ENCODE measurements at regions not wholly inside any gene's neighbourhood (a gene's known extent, or its start where the extent isn't known, plus 50 kb on each side); places are given as distances from the start of the nearest gene placed in this dataset.

DNA sequence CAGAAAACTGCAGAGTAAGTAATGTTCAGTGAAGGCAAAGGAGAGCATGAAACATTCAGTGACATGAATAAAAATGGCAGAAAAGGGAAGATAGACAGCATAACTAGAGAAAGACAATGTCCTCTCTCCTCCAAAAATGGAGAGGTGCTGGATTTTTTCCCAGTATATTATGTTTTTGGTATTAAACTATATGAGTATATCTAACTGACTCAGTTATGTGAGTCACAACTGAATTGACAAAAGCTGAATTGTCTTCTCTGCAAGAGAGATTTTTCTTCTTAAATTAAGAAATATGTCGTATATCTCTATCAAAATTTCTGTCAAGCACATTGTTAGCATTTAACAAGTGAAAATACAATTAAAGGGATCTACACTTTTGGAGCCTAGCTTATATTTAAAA, 375.1 kb downstream of the CHSY3 start:
- Histone ChIP-seq H3K9ac (ENCODE audit: low read length) (no peak overlapping the region), H3K4me3 (ENCODE audit: low read length) (no peak overlapping the region), H3K27me3 (ENCODE audit: control insufficient read depth, insufficient read depth, low read length) (no peaks in the 10 kb centered on the region)

DNA sequence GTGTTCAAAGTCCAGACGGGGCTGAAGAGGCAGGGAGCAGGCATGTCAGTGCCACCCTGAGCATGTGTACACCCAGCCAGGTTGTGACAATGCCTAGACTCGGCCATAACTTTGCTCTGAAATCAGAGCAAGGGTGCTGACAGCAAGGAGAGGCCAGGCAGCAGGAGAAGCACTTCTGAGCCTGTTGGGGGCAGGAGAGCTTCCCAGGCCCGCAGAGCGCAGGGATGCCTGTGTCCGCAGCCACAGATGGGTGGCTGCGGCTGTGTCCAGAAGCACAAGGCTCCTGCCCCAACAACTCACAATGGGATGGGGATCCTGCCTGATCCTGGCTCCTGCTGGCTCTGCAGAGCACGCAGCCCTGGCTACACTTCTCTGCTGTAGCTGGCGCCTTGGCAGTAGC, 373.9 kb downstream of the CHSY3 start:
- Histone ChIP-seq H3K27me3 (ENCODE audit: control insufficient read depth, insufficient read depth, low read length) (no peaks in the 10 kb centered on the region), H3K36me3 (ENCODE audit: control insufficient read depth, insufficient read depth, low read length) (no peaks in the 10 kb centered on the region), H3K9me3 (ENCODE audit: control insufficient read depth, low read length) (no peaks in the 10 kb centered on the region), H3K4me3 (ENCODE audit: low read length) (no peak overlapping the region), H3K9ac (ENCODE audit: low read length) (no peak overlapping the region), H3K4me1 (ENCODE audit: control insufficient read depth, insufficient read depth, low read length) (no peaks in the 10 kb centered on the region)

More for the DNA sequence above, 375.1 kb downstream of the CHSY3 start:
- Histone ChIP-seq H3K9me3 (ENCODE audit: control insufficient read depth, low read length) (no peaks in the 10 kb centered on the region), H3K36me3 (ENCODE audit: control insufficient read depth, insufficient read depth, low read length) (no peaks in the 10 kb centered on the region), H3K4me1 (ENCODE audit: control insufficient read depth, insufficient read depth, low read length) (no peaks in the 10 kb centered on the region)

DNA sequence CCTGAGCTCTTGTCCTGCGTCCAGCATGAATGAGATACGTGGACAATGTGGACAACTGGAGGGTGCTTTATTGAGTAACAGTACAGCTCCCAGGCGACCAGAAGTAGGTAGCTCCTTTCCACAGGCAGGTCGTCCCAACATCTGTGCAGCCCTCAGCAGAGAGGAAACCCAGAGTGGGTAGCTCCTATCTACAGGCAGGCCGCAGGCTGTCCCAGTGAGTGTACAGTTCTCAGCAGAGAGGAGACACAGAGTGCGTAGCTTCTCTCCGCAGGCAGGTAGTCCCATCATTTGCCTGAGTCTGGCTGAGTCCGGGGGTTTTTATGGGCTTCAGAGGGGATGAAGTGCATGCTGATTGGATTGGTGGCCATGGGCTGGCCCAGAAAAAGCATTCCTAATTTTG, 373.3 kb downstream of the CHSY3 start:
- Histone ChIP-seq H3K4me1 (ENCODE audit: control insufficient read depth, insufficient read depth, low read length) (no peaks in the 10 kb centered on the region), H3K9ac (ENCODE audit: low read length) (no peak overlapping the region), H3K4me3 (ENCODE audit: low read length) (no peak overlapping the region), H3K27me3 (ENCODE audit: control insufficient read depth, insufficient read depth, low read length) (no peaks in the 10 kb centered on the region), H3K36me3 (ENCODE audit: control insufficient read depth, insufficient read depth, low read length) (no peaks in the 10 kb centered on the region), H3K9me3 (ENCODE audit: control insufficient read depth, low read length) (no peaks in the 10 kb centered on the region)

DNA sequence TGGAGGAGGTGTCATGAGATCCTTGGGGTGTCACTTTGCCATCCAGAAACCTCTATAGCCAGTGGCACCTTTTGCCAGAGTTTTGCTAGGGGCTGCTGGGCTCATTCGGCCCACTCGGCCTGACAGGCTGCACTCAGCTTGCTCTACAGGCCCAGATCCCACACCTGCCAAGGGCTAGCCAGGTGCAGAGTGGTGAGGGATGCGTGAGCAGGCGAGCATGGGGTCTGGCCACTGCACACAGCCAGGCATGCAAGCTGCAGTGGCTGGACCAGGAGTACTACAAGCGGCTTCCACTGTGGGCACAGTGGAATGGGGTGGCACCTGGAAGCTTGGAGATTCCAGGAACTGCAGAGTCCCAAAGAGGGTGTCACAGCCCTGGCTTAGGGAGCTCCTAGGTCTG, 372.7 kb downstream of the CHSY3 start:
- H3K4me1 ChIP-seq (ENCODE audit: control insufficient read depth, insufficient read depth, low read length), result no peaks in the 10 kb centered on the region
- no peak overlapping the region for H3K4me3 ChIP-seq (ENCODE audit: low read length)
- no peaks in the 10 kb centered on the region for H3K36me3 ChIP-seq (ENCODE audit: control insufficient read depth, insufficient read depth, low read length)
- no peaks in the 10 kb centered on the region for H3K9me3 ChIP-seq (ENCODE audit: control insufficient read depth, low read length)
- H3K27me3 ChIP-seq (ENCODE audit: control insufficient read depth, insufficient read depth, low read length), result no peaks in the 10 kb centered on the region
- no peak overlapping the region for H3K9ac ChIP-seq (ENCODE audit: low read length)

DNA sequence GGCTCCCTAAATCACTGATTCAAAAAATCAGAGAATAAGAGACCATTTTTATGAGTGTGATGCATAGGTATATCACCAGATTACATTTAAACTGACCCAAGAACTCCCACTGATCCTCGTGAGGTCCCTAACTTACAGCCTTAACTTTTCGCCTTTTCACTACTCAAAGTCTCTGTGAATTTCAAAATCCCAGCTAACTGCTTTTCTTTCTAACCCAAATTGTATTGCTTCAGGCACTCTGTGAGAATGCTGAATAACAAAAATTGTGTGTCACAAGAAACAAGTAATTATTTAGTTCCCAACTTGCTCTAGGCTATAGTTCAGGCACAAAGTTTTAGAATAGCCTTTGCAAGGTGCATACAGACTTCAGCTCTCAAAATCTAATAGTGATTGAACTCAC, 368.6 kb downstream of the CHSY3 start:
- no peaks in the 10 kb centered on the region for H3K27me3 ChIP-seq (ENCODE audit: control insufficient read depth, insufficient read depth, low read length)
- H3K9ac ChIP-seq (ENCODE audit: low read length), result no peak overlapping the region
- no peaks in the 10 kb centered on the region for H3K36me3 ChIP-seq (ENCODE audit: control insufficient read depth, insufficient read depth, low read length)
- H3K4me1 ChIP-seq (ENCODE audit: control insufficient read depth, insufficient read depth, low read length), result no peaks in the 10 kb centered on the region
- H3K9me3 ChIP-seq (ENCODE audit: control insufficient read depth, low read length), result no peaks in the 10 kb centered on the region
- H3K4me3 ChIP-seq (ENCODE audit: low read length), result no peak overlapping the region

DNA sequence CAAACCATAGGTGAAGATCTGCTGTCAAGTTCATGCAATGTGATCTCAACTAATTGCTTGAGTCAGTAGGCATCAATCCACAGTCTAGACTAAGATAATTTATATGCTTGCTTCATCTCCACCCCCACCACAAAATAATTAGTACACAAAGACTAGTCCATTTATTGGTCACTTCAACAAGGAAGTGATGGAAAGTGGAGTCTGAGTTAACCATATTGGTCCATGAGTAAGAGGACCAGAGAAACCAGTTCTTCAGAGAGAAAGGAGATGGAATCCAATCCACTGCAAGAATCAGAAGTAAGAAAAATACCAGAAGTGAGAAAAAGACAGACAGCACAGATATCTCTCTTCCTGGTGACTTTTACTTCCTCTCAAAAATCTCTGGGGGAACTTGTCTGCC, 366.5 kb downstream of the CHSY3 start:
- no peak overlapping the region for H3K9ac ChIP-seq (ENCODE audit: low read length)
- H3K27me3 ChIP-seq (ENCODE audit: control insufficient read depth, insufficient read depth, low read length), result no peaks in the 10 kb centered on the region
- H3K4me1 ChIP-seq (ENCODE audit: control insufficient read depth, insufficient read depth, low read length), result no peaks in the 10 kb centered on the region
- no peak overlapping the region for H3K4me3 ChIP-seq (ENCODE audit: low read length)
- H3K36me3 ChIP-seq (ENCODE audit: control insufficient read depth, insufficient read depth, low read length), result no peaks in the 10 kb centered on the region
- no peaks in the 10 kb centered on the region for H3K9me3 ChIP-seq (ENCODE audit: control insufficient read depth, low read length)

DNA sequence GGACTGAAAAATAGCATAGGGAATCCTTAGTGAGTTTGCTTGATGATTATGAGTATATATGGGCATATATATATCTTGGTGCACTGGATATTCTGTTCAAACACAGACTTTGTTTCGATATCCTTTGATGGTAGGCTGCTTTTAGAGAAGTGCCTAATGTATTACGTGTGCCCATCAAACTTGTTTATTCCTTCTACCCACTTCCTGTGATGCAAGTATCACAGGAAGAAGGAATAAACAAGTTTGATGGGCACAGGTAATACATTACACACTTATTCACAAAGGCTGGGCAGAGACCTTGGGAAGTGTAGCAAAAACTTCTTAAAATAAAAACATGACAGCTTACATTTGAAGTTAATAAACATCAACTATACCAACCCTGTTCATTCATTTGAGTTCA, 364.2 kb downstream of the CHSY3 start:
- H3K36me3 ChIP-seq (ENCODE audit: control insufficient read depth, insufficient read depth, low read length), result no peaks in the 10 kb centered on the region
- no peaks in the 10 kb centered on the region for H3K4me1 ChIP-seq (ENCODE audit: control insufficient read depth, insufficient read depth, low read length)
- no peaks in the 10 kb centered on the region for H3K9me3 ChIP-seq (ENCODE audit: control insufficient read depth, low read length)
- H3K27me3 ChIP-seq (ENCODE audit: control insufficient read depth, insufficient read depth, low read length), result no peaks in the 10 kb centered on the region
- H3K4me3 ChIP-seq (ENCODE audit: low read length), result no peak overlapping the region
- H3K9ac ChIP-seq (ENCODE audit: low read length), result no peak overlapping the region

DNA sequence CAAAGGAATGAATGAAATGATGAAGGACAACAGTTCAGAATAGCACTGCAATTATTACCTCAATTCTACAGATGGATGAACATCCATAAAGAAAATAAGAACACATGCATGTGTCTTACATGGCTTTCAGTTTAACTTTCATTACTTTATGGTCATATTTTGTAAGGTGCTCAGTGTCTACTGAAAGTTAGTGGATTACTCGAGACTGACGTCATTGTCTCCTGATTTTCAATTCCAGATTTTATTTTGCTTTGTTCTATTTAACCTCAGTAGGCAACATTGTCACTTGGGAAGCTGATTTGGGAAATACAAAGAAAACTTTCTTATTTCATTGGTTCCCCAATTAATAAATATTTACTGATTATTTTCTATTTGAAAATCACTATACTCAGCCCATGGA, 363.7 kb downstream of the CHSY3 start:
- no peaks in the 10 kb centered on the region for H3K9me3 ChIP-seq (ENCODE audit: control insufficient read depth, low read length)
- H3K4me3 ChIP-seq (ENCODE audit: low read length), result no peak overlapping the region
- H3K36me3 ChIP-seq (ENCODE audit: control insufficient read depth, insufficient read depth, low read length), result no peaks in the 10 kb centered on the region
- H3K9ac ChIP-seq (ENCODE audit: low read length), result no peak overlapping the region
- no peaks in the 10 kb centered on the region for H3K4me1 ChIP-seq (ENCODE audit: control insufficient read depth, insufficient read depth, low read length)
- no peaks in the 10 kb centered on the region for H3K27me3 ChIP-seq (ENCODE audit: control insufficient read depth, insufficient read depth, low read length)

DNA sequence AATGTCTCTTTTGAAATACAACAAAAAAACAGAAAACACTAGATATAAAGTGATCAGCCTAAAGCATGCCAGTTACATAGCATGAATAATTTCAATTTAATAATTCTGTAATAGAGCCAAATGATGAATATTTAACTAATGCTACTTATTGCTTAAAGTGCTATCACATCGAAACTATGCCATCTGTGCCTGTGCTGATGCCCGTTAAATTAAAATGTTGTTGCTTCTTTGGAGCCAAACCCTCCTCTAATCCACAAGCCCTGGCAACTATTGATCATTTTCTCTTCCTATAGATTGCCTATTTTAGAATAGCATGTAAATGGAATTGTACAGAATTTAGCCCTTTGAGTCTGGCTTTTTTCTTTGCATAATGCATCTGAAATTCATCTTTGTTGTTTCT, 356.2 kb downstream of the CHSY3 start:
- Histone ChIP-seq H3K4me1 (ENCODE audit: control insufficient read depth, insufficient read depth, low read length) (no peaks in the 10 kb centered on the region), H3K9ac (ENCODE audit: low read length) (no peak overlapping the region), H3K36me3 (ENCODE audit: control insufficient read depth, insufficient read depth, low read length) (no peaks in the 10 kb centered on the region), H3K27me3 (ENCODE audit: control insufficient read depth, insufficient read depth, low read length) (no peaks in the 10 kb centered on the region), H3K9me3 (ENCODE audit: control insufficient read depth, low read length) (no peaks in the 10 kb centered on the region), H3K4me3 (ENCODE audit: low read length) (no peak overlapping the region)

DNA sequence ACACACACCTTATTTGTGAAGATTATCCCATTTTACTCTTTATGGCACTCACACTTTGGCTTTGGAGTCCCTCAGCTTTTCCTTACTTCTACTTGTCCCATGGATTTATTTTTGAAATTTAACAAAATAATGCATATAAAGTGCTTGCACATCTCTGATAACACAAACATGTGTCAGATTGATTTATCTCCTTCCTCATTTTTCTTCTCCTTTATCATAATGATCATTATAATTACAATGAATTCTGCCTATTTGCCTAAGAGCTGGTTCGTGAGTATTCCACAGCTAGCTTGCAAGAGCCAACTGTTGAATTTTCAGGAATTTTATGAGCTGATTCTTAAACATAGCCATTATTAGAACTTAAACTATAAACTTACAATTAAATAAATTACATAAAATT, 347.7 kb downstream of the CHSY3 start:
- Histone ChIP-seq H3K4me3 (ENCODE audit: low read length) (no peak overlapping the region), H3K27me3 (ENCODE audit: control insufficient read depth, insufficient read depth, low read length) (no peaks in the 10 kb centered on the region), H3K4me1 (ENCODE audit: control insufficient read depth, insufficient read depth, low read length) (no peaks in the 10 kb centered on the region), H3K9me3 (ENCODE audit: control insufficient read depth, low read length) (no peaks in the 10 kb centered on the region), H3K9ac (ENCODE audit: low read length) (no peak overlapping the region), H3K36me3 (ENCODE audit: control insufficient read depth, insufficient read depth, low read length) (no peaks in the 10 kb centered on the region)

DNA sequence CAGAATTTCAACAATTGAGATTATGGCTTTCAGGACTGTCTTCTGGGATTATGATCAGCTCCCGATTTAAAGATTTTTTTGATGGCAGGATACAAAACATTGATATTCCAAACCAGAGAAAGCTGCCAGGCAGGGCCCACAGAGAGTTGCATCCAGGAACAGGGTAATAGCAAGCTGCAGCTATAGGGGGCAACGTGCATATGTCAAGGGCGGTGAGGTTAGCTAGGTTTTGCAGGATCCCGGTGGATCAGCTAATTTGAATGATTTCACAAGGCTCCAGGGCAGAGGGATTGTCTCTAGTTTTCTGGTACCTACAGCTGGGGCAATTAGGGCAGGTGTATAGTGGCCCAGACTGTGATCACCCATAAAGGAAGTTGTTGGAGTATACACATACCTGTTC, 339.4 kb downstream of the CHSY3 start:
- Histone ChIP-seq H3K27me3 (ENCODE audit: control insufficient read depth, insufficient read depth, low read length) (no peaks in the 10 kb centered on the region), H3K4me1 (ENCODE audit: control insufficient read depth, insufficient read depth, low read length) (no peaks in the 10 kb centered on the region), H3K9ac (ENCODE audit: low read length) (no peak overlapping the region), H3K4me3 (ENCODE audit: low read length) (no peak overlapping the region), H3K9me3 (ENCODE audit: control insufficient read depth, low read length) (no peaks in the 10 kb centered on the region), H3K36me3 (ENCODE audit: control insufficient read depth, insufficient read depth, low read length) (no peaks in the 10 kb centered on the region)

DNA sequence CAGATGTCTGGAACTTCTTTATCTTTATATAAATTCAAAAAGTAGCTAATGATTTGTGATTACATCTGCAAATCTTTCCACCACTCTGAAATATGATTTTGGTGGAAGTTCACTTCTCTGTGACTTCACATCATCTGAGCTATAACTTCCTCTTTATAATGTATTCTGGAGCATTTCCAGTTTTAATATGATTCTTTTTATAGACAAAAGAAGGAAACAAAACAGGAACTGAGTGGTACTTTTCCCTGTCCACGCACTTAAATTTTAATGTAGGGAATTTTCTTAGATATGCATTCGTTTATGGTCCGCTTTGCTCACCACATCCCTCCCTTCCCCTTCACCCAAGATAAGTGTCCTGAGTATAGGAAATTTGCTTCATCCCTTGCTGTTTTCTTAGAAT, 333.5 kb downstream of the CHSY3 start:
- no peaks in the 10 kb centered on the region for H3K4me1 ChIP-seq (ENCODE audit: control insufficient read depth, insufficient read depth, low read length)
- no peaks in the 10 kb centered on the region for H3K27me3 ChIP-seq (ENCODE audit: control insufficient read depth, insufficient read depth, low read length)
- no peak overlapping the region for H3K9ac ChIP-seq (ENCODE audit: low read length)
- no peaks in the 10 kb centered on the region for H3K36me3 ChIP-seq (ENCODE audit: control insufficient read depth, insufficient read depth, low read length)
- no peak overlapping the region for H3K4me3 ChIP-seq (ENCODE audit: low read length)
- H3K9me3 ChIP-seq (ENCODE audit: control insufficient read depth, low read length), result no peaks in the 10 kb centered on the region

All from mucosa of stomach (tissue), 1 donor.